ENCODE measurements at regions not wholly inside any gene's neighbourhood (a gene's known extent, or its start where the extent isn't known, plus 50 kb on each side); places are given as distances from the start of the nearest gene placed in this dataset.
"Not testable (repeated sequence)": the region's sequence is repeated elsewhere in the genome, so short reads cannot be mapped to it uniquely, and the experiment has no call there.

DNA sequence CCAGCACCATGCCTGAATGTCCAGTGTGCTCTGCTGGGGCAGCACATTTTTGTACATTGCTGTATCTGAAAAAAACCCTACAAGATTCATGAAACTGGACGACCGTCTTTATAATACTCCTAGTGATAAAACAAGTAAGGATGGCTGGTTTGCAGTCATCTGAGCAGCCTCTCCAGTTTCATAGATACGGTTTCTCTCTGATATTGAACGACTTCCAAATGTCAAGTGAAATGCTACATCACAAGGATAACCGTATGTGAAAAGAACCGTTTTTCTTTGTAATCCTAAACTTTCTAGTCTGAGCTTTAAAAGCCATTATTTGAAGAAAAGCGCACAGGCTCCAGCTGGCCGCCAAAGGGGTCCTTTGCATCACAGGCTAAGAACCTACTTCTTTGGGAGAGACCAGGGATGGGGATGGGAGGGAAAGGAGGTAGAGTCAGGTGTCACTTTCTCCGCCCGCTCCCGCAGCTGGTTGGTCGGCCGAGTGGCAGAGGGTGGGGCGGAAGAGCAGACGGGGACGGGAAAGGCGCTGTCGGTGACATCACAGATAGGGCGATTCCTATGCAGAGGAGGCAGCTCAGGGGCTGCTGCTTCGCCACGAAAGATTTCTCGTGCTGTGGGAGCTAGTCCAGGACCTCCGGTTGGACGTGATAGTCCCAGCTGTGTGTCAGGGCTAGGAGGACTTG is 180.4 kb upstream of the NOTCH2NLA start:
- peak; percentile 15 for DNase-seq

- DNase-seq, result not testable (repeated sequence)
Measured at GRCh38 chr1:146401281-146401825, 172.5 kb upstream of the NOTCH2NLA start.

GRCh38 chr1:146400173-146401121 is 171.6 kb upstream of the NOTCH2NLA start:
- DNase-seq, result not testable (repeated sequence)

GRCh38 chr1:146399225-146399624 is 170.4 kb upstream of the NOTCH2NLA start:
- DNase-seq, result not testable (repeated sequence)

GRCh38 chr1:146396801-146397200 is 168.0 kb upstream of the NOTCH2NLA start:
- DNase-seq, result not testable (repeated sequence)

- not testable (repeated sequence) for DNase-seq
Measured at GRCh38 chr1:146396242-146396641, 167.4 kb upstream of the NOTCH2NLA start.

- DNase-seq, result not testable (repeated sequence)
Measured at GRCh38 chr1:146393796-146394195, 165.0 kb upstream of the NOTCH2NLA start.

GRCh38 chr1:146393154-146393553 is 164.3 kb upstream of the NOTCH2NLA start:
- not testable (repeated sequence) for DNase-seq

- DNase-seq, result not testable (repeated sequence)
Measured at GRCh38 chr1:146389178-146389577, 160.4 kb upstream of the NOTCH2NLA start.

DNA sequence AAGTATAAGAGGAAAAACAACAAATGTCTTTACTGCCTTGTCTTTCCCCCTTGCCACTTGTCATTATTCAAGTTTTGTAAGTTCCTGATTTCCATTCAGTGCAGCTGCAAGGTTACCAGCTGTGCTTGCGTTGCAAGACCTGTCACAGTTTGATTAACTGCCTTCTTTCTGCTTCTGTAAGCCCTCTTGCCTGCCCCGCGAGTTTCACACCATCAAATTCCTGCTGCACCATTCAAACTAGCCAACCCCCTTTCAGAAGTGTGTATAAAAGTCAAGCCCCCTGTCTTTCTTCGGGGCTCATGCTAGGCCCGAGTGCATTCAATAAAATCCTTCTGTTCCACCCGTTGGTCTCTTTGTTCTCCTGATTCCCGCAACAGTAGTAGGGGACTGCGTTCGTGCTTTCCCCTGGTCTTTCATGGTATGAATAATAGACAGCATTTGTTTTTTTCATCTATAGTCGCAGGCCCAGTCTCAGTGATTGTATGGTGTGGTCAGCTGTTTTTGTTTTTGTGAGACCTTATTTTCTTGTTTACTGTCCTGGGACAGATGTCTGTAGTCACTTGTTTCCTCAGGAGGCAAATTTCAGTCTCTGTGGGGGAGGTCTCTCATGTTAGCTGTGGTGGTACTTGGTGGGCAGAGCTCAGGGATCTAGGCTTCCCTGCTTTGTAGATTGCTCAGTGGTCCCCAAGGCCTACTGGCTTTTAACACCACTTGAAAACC is 159.1 kb upstream of the NOTCH2NLA start:
- DNase-seq, result not testable (repeated sequence)

GRCh38 chr1:146386851-146387749 is 158.3 kb upstream of the NOTCH2NLA start:
- DNase-seq, result peak; percentile 83

DNA sequence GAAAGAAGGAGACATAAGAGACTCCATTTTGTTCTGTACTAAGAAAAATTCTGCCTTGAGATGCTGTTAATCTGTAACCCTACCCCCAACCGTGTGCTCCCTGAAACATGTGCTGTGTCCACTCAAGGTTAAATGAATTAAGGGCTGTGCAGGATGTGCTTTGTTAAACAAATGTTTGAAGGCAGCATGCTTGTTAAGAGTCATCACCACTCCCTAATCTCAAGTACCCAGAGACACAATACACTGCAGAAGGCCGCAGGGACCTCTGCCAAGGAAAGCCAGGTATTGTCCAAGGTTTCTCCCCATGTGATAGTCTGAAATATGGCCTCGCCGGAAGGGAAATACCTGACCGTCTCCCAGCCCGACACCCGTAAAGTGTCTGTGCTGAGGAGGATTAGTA is 152.4 kb upstream of the NOTCH2NLA start:
- DNase-seq, result not testable (repeated sequence)

- DNase-seq, result peak; percentile 97
Measured at GRCh38 chr1:146376708-146377496, 148.1 kb upstream of the NOTCH2NLA start.

GRCh38 chr1:146376309-146376707 is 147.5 kb upstream of the NOTCH2NLA start:
- not testable (repeated sequence) for DNase-seq

DNA sequence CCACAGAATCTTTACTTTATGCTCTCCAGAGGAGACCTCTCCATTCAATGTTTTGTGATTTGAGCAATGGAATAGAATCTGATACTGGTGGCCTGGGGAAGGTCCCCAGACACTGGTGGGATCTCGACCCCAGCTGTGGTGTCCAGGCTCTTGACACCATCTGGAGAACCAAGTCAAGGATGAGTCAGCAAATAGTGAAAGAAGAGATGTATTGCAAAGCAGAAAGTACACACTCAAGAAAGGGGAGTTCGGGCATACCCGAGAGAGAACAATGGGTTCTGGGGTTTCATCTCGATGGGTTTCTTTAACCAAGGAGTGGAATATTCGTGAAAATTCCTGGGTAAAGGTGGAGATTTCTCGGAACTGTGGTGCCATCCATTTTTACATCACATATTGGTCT is 146.3 kb upstream of the NOTCH2NLA start:
- not testable (repeated sequence) for DNase-seq

DNA sequence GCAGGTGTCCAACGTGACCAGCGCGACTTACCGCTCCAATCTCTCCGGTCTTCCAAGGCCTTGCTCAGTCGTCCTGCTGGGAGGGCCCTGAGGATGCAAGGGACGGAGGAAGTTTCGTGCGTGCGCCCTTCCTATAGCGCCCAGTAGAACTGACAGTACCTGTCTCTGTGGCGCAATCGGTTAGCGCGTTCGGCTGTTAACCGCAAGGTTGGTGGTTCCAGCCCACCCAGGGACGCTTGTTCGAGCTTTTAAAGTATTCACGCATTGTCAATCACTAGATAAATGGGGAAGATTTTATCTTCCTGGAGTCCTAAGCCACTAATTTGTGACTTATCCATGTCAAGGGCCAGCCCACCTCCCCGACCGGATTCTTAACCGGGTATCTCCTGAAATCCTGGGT is 141.1 kb upstream of the NOTCH2NLA start:
- DNase-seq, result peak; percentile 30

DNA sequence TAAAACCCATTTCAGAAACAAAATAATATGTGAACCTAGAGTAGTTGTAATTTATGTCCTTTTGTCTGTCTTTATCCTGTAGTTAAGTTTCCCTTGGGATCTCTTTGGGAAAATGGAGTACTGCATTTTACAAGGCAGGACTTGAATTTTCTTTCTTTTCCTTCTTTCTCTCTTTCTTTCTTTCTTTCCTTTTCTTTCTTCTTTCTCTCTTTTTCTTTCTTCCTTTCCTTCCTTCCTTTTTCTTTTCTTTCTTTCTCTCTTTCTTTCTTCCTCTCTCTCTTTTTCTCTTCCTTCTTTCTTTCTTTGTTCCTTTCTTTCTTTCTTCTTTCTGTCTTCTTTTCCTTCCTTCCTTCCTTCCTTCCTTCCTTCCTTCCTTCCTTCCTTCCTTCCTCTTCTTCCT is 126.6 kb upstream of the NOTCH2NLA start:
- DNase-seq, result not testable (repeated sequence)

GRCh38 chr1:146326863-146327262 is 98.0 kb upstream of the NOTCH2NLA start:
- not testable (repeated sequence) for DNase-seq

- not testable (repeated sequence) for DNase-seq
Measured at GRCh38 chr1:146324463-146324862, 95.6 kb upstream of the NOTCH2NLA start.

GRCh38 chr1:146323302-146323701 is 94.5 kb upstream of the NOTCH2NLA start:
- not testable (repeated sequence) for DNase-seq

DNA sequence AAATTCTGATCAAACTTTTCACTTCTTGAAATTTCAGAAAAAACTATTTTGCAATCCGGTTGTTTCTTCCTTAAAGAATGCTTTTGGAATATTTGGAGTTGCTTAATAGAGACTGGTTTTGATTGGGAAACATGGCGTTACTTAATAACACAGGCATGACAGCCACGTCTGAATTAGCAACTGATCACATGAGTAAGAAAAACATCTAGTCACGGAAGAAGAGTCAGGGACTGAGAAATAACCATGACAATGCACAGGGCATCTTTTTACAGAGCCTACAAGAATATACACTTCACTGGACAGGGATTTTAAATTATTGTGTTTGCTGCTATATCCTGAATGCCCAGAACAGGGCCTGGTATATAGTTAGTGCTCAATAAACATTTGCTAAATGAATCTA is 94.1 kb upstream of the NOTCH2NLA start:
- not testable (repeated sequence) for DNase-seq
